Parathyroid adenoma (tissue), 2 donors: ENCODE measurements at regions not wholly inside any gene's neighbourhood (a gene's known extent, or its start where the extent isn't known, plus 50 kb on each side); places are given as distances from the start of the nearest gene placed in this dataset.

ENCODE experiments used
- H2AFZ ChIP-seq: fragments of 300-600 bp; sonication (generic); one replicate; pipeline ENCODE4 v1.7.0; 2017; ENCODE audit warnings: antibody characterized with exemption, mild to moderate bottlenecking
- H3K27ac ChIP-seq: fragments of 300-600 bp; sonication (generic); one replicate; pipeline ENCODE4 v1.7.0; 2017
- H3K27me3 ChIP-seq: fragments of 300-600 bp; sonication (generic); one replicate; pipeline ENCODE4 v1.7.0; 2017; ENCODE audit warnings: low read length; ENCODE audit not compliant: control insufficient read depth, insufficient read depth
- H3K36me3 ChIP-seq: fragments of 300-600 bp; sonication (generic); one replicate; pipeline ENCODE4 v1.7.0; 2017; ENCODE audit warnings: low read length; ENCODE audit not compliant: control insufficient read depth, insufficient read depth
- H3K4me1 ChIP-seq: fragments of 300-600 bp; sonication (generic); one replicate; pipeline ENCODE4 v1.7.0; 2017; ENCODE audit warnings: control low read depth
- H3K4me2 ChIP-seq: fragments of 300-600 bp; sonication (generic); one replicate; pipeline ENCODE4 v1.7.0; 2017; ENCODE audit warnings: low read length
- H3K4me3 ChIP-seq: fragments of 300-600 bp; sonication (generic); one replicate; pipeline ENCODE4 v1.7.0; 2017; ENCODE audit warnings: low read depth, low read length
- H3K79me2 ChIP-seq: fragments of 300-600 bp; sonication (generic); one replicate; pipeline ENCODE4 v1.7.0; 2017; ENCODE audit warnings: control low read depth
- H3K9ac ChIP-seq: fragments of 300-600 bp; sonication (generic); one replicate; pipeline ENCODE4 v1.7.0; 2017; ENCODE audit warnings: mild to moderate bottlenecking
- H3K9me3 ChIP-seq: fragments of 300-600 bp; sonication (generic); one replicate; pipeline ENCODE4 v1.7.0; 2017; ENCODE audit warnings: low read length; ENCODE audit not compliant: control insufficient read depth
- TF ChIP-seq, protein P1 (sequence below): fragments of 300-600 bp; sonication (generic); IDR thresholded peaks from one replicate; pipeline ENCODE4 v1.7.0; 2017; ENCODE audit warnings: antibody characterized with exemption, mild to moderate bottlenecking
- donor health status: primary hyperparathyroidism.

DNA sequence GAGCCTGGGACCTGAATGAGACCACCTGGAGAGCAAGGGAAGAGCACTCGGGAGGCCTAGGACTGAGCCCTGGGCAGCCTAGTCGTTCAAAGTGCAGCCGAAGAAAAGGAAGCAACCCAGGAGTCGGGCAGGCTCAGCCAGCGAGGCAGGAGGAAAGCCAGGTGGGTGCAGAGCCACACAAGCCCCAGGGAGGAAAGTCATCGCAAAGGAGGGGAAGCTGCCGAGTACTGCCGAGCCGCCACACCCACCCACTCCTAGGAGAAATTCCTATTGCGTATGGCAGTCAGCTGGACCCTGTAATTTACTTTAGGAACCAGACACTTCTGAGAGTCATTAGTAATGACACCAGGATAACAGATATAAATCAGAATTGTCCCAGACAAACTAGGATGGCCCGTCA is 187.6 kb downstream of the KATNIP start:
- H3K4me3 ChIP-seq = no peak overlapping the region
- no peak overlapping the region for H3K27ac ChIP-seq
- no peak overlapping the region for H3K4me2 ChIP-seq

More for the DNA sequence above, 187.6 kb downstream of the KATNIP start:
- H3K27me3 ChIP-seq = no peaks in the 10 kb centered on the region
- H3K9me3 ChIP-seq = no peaks in the 10 kb centered on the region
- no peak overlapping the region for H3K9ac ChIP-seq
- peaks cover 17% of the 10 kb centered on the region for H3K4me1 ChIP-seq
- H3K36me3 ChIP-seq = no peaks in the 10 kb centered on the region
- TF ChIP-seq, protein P1, sequence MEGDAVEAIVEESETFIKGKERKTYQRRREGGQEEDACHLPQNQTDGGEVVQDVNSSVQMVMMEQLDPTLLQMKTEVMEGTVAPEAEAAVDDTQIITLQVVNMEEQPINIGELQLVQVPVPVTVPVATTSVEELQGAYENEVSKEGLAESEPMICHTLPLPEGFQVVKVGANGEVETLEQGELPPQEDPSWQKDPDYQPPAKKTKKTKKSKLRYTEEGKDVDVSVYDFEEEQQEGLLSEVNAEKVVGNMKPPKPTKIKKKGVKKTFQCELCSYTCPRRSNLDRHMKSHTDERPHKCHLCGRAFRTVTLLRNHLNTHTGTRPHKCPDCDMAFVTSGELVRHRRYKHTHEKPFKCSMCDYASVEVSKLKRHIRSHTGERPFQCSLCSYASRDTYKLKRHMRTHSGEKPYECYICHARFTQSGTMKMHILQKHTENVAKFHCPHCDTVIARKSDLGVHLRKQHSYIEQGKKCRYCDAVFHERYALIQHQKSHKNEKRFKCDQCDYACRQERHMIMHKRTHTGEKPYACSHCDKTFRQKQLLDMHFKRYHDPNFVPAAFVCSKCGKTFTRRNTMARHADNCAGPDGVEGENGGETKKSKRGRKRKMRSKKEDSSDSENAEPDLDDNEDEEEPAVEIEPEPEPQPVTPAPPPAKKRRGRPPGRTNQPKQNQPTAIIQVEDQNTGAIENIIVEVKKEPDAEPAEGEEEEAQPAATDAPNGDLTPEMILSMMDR = no peak
- no peaks in the 10 kb centered on the region for H3K79me2 ChIP-seq
- H2AFZ ChIP-seq = no peak overlapping the region
